Liver (tissue), 8 donors: ENCODE measurements at regions not wholly inside any gene's neighbourhood (a gene's known extent, or its start where the extent isn't known, plus 50 kb on each side); places are given as distances from the start of the nearest gene placed in this dataset.

Source experiments
- DNase-seq: peaks from one replicate; pipeline ENCODE4 v3.0.0-alpha.2; 2017; ENCODE audit warnings: low spot score
- H3K27ac ChIP-seq, 2 donors: one replicate each; pipeline ENCODE4 v1.7.0; 2013; ENCODE audit warnings: inconsistent platforms in 2 of 2, low read length in 2 of 2, control low read depth in 1 of 2, low read depth in 1 of 2, mild to moderate bottlenecking in 1 of 2
- H3K27me3 ChIP-seq, 4 donors: one replicate each; pipeline versions ENCODE4 v1.6.1 to v1.7.0; 2013; ENCODE audit warnings: low read length in 3 of 4, inconsistent platforms in 1 of 4, mild to moderate bottlenecking in 1 of 4, moderate library complexity in 1 of 4; ENCODE audit not compliant: control insufficient read depth in 4 of 4, insufficient read depth in 4 of 4
- H3K36me3 ChIP-seq, 4 donors: one replicate each; pipeline versions ENCODE4 v1.6.1 to v1.7.0; 2013; ENCODE audit warnings: low read length in 3 of 4, mild to moderate bottlenecking in 3 of 4, low read depth in 1 of 4, moderate library complexity in 1 of 4; ENCODE audit not compliant: control insufficient read depth in 4 of 4, insufficient read depth in 3 of 4
- H3K4me1 ChIP-seq, 4 donors: one replicate each; pipeline versions ENCODE4 v1.6.1 to v1.7.0; 2013; ENCODE audit warnings: low read length in 3 of 4, mild to moderate bottlenecking in 3 of 4, moderate library complexity in 1 of 4; ENCODE audit not compliant: control insufficient read depth in 4 of 4, insufficient read depth in 4 of 4
- H3K4me3 ChIP-seq, 3 donors: one replicate each; pipeline versions ENCODE4 v1.6.1 to v1.7.0; 2013; ENCODE audit warnings: low read length in 3 of 3, control low read depth in 1 of 3, low read depth in 1 of 3, mild to moderate bottlenecking in 1 of 3
- H3K9ac ChIP-seq, 2 donors: one replicate each; pipeline ENCODE4 v1.7.0; 2013; ENCODE audit warnings: low read length in 2 of 2, mild to moderate bottlenecking in 2 of 2, moderate library complexity in 2 of 2, control low read depth in 1 of 2, low read depth in 1 of 2
- H3K9me3 ChIP-seq, 4 donors: one replicate each; pipeline versions ENCODE4 v1.6.1 to v1.7.0; 2013; ENCODE audit warnings: low read length in 3 of 4; ENCODE audit not compliant: control insufficient read depth in 4 of 4
- ATF3 ChIP-seq: IDR thresholded peaks from 2 replicates; pipeline ENCODE4 v1.6.1; 2016; ENCODE audit warnings: antibody characterized with exemption
- CTCF ChIP-seq: fragments of 150-350 bp; IDR thresholded peaks from 2 replicates; pipeline ENCODE4 v1.5.1; 2017; ENCODE audit warnings: improper control_type of control experiment, low read depth, low read length; ENCODE audit not compliant: missing input control
- EGR1 ChIP-seq, 2 donors: IDR thresholded peaks; 2 replicates each; pipeline ENCODE4 v1.6.1; 2016 to 2018; ENCODE audit warnings: antibody characterized with exemption in 2 of 2, low read depth in 2 of 2
- FOXA1 ChIP-seq: IDR thresholded peaks from 2 replicates; pipeline ENCODE4 v1.6.1; 2016; ENCODE audit warnings: antibody characterized with exemption
- FOXA2 ChIP-seq: IDR thresholded peaks from 2 replicates; pipeline ENCODE4 v1.6.1; 2016; ENCODE audit warnings: antibody characterized with exemption
- GABPA ChIP-seq, 2 donors: IDR thresholded peaks in 1 of 2; conservative IDR thresholded peaks in 1 of 2; 2 replicates each; pipeline ENCODE4 v1.6.1; 2016; ENCODE audit warnings: antibody characterized with exemption in 2 of 2, mild to moderate bottlenecking in 1 of 2, moderate library complexity in 1 of 2
- HNF4A ChIP-seq, 2 donors: conservative IDR thresholded peaks; 2 replicates each; pipeline ENCODE4 v1.6.1; 2016; ENCODE audit warnings: antibody characterized with exemption in 2 of 2, mild to moderate bottlenecking in 2 of 2
- HNF4G ChIP-seq: IDR thresholded peaks from 2 replicates; pipeline ENCODE4 v1.6.1; 2016; ENCODE audit warnings: antibody characterized with exemption
- JUND ChIP-seq, 2 donors: IDR thresholded peaks; 2 replicates each; pipeline ENCODE4 v1.6.1; 2016; ENCODE audit warnings: antibody characterized with exemption in 2 of 2
- MAX ChIP-seq: IDR thresholded peaks from 2 replicates; pipeline ENCODE4 v1.6.1; 2016; ENCODE audit warnings: antibody characterized with exemption
- NR2F2 ChIP-seq: IDR thresholded peaks from 2 replicates; pipeline ENCODE4 v1.6.1; 2016; ENCODE audit warnings: antibody characterized with exemption
- RAD21 ChIP-seq, 2 donors: IDR thresholded peaks; 2 replicates each; pipeline ENCODE4 v1.6.1; 2016; ENCODE audit warnings: antibody characterized with exemption in 2 of 2, mild to moderate bottlenecking in 2 of 2
- RXRA ChIP-seq, 2 donors: IDR thresholded peaks; 2 replicates each; pipeline ENCODE4 v1.6.1; 2017 to 2018; ENCODE audit warnings: antibody characterized with exemption in 2 of 2, mild to moderate bottlenecking in 1 of 2
- SP1 ChIP-seq: IDR thresholded peaks from 2 replicates; pipeline ENCODE4 v1.6.1; 2018; ENCODE audit warnings: antibody characterized with exemption, mild to moderate bottlenecking
- TAF1 ChIP-seq: conservative IDR thresholded peaks from 2 replicates; pipeline ENCODE4 v1.6.1; 2016; ENCODE audit warnings: antibody characterized with exemption, mild to moderate bottlenecking
- YY1 ChIP-seq: IDR thresholded peaks from 2 replicates; pipeline ENCODE4 v1.6.1; 2016; ENCODE audit warnings: antibody characterized with exemption, mild to moderate bottlenecking
- ZBTB33 ChIP-seq: IDR thresholded peaks from 2 replicates; pipeline ENCODE4 v1.6.1; 2016; ENCODE audit warnings: antibody characterized with exemption
- WGBS: extraction: QIAGEN DNeasy Blood & Tissue Kit; methylation state at CpG from one replicate; pipeline ENCODE4 v1.1.7; 2013; 5-methylcytosine and 5-hydroxymethylcytosine counted together
- TF ChIP-seq, protein P1 (sequence below): IDR thresholded peaks from 2 replicates; pipeline ENCODE4 v1.6.1; 2016; ENCODE audit warnings: antibody characterized with exemption, mild to moderate bottlenecking
- donor health status: healthy.
- donor health status: healthy.
- donor health status: healthy.
- donor health status: healthy.
- donor health status: healthy.

DNA sequence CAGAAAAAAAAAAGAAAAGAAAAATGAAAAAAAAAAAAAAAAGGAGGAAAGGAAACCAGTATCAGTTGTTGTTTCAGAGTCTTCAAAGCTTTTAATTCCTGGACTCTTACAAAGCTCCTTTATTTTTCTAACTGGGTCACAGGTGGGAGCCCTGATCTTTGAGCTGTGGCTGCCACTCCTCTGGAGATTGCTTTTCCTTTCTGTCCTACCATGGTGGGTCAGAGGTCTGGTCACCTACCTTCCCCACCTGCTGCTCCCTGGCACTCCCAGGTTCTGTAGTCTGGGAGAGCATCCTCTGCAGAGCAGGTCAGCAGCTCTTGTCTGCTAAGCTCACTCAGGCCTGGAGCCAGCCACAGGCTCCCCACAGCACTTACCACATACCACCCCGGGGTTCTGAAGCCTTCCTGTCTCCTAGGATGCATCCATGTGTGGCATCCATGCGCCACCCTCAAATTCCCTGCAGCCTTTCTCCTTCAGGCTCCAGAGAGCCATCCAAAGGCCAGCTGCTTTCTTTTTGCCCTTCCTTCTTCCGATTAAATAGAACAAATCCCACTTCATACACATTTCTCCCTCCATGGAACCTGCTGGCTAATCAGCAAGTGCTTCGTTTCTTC lies 73.2 kb upstream of the TPK1 start:
- H3K4me1 ChIP-seq, result no peaks in the 10 kb centered on the region
- WGBS, result 66% methylated on average over 4 of the region's 4 CpGs
- no peak for DNase-seq
- H3K36me3 ChIP-seq, result no peaks in the 10 kb centered on the region
- no peaks in the 10 kb centered on the region for H3K9me3 ChIP-seq
- no peak overlapping the region for H3K9ac ChIP-seq
- no peak overlapping the region for H3K27ac ChIP-seq
- H3K27me3 ChIP-seq, result no peaks in the 10 kb centered on the region
- no peak for TF ChIP-seq NR2F2
- TF ChIP-seq RAD21 (IDR thresholded peaks at IDR 0.05), result no peak
- no peak for TF ChIP-seq RXRA (IDR thresholded peaks at IDR 0.05)
- no peak for TF ChIP-seq FOXA1
- TF ChIP-seq ATF3, result no peak
- TF ChIP-seq, protein P1, sequence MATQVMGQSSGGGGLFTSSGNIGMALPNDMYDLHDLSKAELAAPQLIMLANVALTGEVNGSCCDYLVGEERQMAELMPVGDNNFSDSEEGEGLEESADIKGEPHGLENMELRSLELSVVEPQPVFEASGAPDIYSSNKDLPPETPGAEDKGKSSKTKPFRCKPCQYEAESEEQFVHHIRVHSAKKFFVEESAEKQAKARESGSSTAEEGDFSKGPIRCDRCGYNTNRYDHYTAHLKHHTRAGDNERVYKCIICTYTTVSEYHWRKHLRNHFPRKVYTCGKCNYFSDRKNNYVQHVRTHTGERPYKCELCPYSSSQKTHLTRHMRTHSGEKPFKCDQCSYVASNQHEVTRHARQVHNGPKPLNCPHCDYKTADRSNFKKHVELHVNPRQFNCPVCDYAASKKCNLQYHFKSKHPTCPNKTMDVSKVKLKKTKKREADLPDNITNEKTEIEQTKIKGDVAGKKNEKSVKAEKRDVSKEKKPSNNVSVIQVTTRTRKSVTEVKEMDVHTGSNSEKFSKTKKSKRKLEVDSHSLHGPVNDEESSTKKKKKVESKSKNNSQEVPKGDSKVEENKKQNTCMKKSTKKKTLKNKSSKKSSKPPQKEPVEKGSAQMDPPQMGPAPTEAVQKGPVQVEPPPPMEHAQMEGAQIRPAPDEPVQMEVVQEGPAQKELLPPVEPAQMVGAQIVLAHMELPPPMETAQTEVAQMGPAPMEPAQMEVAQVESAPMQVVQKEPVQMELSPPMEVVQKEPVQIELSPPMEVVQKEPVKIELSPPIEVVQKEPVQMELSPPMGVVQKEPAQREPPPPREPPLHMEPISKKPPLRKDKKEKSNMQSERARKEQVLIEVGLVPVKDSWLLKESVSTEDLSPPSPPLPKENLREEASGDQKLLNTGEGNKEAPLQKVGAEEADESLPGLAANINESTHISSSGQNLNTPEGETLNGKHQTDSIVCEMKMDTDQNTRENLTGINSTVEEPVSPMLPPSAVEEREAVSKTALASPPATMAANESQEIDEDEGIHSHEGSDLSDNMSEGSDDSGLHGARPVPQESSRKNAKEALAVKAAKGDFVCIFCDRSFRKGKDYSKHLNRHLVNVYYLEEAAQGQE, result no peak
- TF ChIP-seq FOXA2, result no peak
- no peak for TF ChIP-seq GABPA (IDR thresholded peaks at IDR 0.05 in 1 of 2, conservative IDR thresholded peaks at IDR 0.05 in 1 of 2)
- H3K4me3 ChIP-seq, result no peak overlapping the region

DNA sequence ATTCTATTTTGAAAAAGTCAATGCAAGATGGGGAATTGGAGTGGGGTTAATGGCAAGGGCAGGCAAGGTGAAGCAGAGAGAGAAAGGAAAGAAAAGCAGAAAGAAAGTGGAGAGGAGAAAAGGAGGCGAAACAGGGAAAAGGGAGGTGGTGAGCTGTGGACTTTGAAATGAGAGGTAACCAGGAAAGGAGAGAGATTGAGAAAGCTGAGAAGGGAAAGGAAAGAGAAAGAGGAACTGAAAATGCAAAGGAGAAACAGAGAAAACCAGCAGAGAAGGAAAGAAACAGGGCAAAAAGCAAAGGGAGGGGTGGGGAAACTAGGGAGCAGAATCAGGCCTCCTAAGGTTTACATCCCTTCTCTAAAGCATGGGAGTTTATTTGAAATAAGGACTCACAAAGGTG lies 72.5 kb upstream of the TPK1 start:
- H3K9me3 ChIP-seq, result no peaks in the 10 kb centered on the region
- H3K27ac ChIP-seq, result no peak overlapping the region
- no peaks in the 10 kb centered on the region for H3K4me1 ChIP-seq
- TF ChIP-seq JUND (IDR thresholded peaks at IDR 0.05) (no peak), GABPA (IDR thresholded peaks at IDR 0.05 in 1 of 2, conservative IDR thresholded peaks at IDR 0.05 in 1 of 2) (no peak), RAD21 (IDR thresholded peaks at IDR 0.05) (no peak), NR2F2 (no peak), YY1 (no peak), RXRA (IDR thresholded peaks at IDR 0.05) (no peak), CTCF (no peak), SP1 (no peak), ATF3 (no peak), HNF4G (no peak), FOXA2 (no peak), TAF1 (no peak), HNF4A (conservative IDR thresholded peaks at IDR 0.05) (no peak), ZBTB33 (no peak), EGR1 (IDR thresholded peaks at IDR 0.05; ENCODE audit: low read depth in 2 of 2) (no peak), FOXA1 (no peak), MAX (no peak)
- TF ChIP-seq, protein P1, result no peak
- WGBS, result 80% methylated on average over 1 of the region's 1 CpG
- H3K36me3 ChIP-seq, result no peaks in the 10 kb centered on the region
- H3K27me3 ChIP-seq, result no peaks in the 10 kb centered on the region
- DNase-seq, result no peak
- H3K4me3 ChIP-seq, result no peak overlapping the region
- H3K9ac ChIP-seq, result no peak overlapping the region
